ENCODE measurements at regions not wholly inside any gene's neighbourhood (a gene's known extent, or its start where the extent isn't known, plus 50 kb on each side); places are given as distances from the start of the nearest gene placed in this dataset.

DNA sequence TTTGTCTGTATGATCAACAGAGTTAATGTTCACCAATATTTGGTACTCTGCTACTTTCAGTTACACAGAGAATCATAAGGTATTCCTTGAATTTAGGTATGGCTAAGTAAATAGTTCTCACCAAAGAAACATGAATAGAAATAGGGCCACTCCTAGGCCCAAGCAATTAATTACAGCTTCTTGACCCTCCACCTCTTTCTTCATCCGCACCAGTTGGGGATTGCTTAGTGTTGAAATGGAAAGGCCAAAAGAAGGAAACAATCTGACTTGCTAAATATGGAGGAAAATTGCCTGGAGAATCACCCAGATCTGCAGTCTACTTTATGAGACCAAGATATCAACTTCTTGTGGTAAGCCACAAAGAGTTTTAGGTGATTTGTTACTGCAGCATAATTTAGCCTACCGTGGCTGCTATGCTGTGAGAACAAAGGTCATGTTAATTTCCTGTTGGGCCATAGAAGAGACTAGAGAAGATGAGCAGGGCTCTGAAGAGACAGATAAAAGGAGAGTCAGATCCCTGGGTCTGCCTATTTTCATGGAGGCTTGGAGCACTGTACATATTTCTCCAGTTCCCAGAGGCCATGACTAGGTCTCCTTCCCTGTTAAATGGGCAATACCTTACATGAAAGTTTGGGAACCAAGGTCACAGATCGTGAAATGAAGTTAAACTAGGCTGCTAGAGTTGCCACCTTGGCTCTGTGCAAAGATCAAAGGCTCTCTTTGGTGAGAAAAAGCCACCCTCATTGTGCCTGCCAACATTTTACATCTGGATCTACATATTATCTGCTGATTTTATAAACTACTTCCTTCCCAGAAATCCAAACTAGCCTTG lies 93.3 kb upstream of the GDF10 start:
- no peak for TF ChIP-seq CTCF (IDR thresholded peaks at IDR 0.05; ENCODE audit: low read depth, low read length)

GRCh38 chr10:47207281-47207615 lies 92.7 kb upstream of the GDF10 start:
- no peak overlapping the region for H3K4me3 ChIP-seq (ENCODE audit: low read depth, low read length)
- TF ChIP-seq CTCF (IDR thresholded peaks at IDR 0.05; ENCODE audit: low read depth, low read length) = no peak

More for the DNA sequence above, 93.3 kb upstream of the GDF10 start:
- H3K4me3 ChIP-seq (ENCODE audit: low read depth, low read length) = no peak overlapping the region

DNA sequence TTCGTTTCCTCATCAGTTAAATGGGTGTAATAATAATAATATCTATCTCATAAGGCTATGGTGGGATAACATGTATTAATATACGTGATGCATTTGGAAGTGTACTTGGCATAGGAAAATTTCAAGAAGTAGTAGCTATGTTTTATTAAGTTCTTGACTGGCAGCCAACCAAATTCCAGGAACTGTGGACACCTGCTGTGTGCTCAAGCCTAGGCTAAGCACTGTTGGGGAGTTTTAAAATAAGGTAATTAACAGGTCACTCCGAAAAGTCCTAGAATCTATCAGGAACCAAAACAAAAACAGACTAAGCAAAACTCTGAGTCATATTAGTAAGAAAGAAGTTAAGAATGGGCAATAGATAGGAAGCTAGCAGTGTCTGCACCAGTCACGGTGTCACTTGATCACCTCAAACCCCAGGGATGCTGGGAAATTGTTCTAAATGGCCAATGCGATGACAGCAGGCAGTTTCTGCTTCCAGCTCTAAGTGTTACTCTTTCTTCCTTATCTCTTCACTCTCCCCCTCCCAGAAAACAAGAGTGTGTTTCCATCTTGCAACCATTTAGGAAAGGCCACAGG lies 92.0 kb upstream of the GDF10 start:
- TF ChIP-seq CTCF (IDR thresholded peaks at IDR 0.05; ENCODE audit: low read depth, low read length) = no peak
- no peak overlapping the region for H3K4me3 ChIP-seq (ENCODE audit: low read depth, low read length)

DNA sequence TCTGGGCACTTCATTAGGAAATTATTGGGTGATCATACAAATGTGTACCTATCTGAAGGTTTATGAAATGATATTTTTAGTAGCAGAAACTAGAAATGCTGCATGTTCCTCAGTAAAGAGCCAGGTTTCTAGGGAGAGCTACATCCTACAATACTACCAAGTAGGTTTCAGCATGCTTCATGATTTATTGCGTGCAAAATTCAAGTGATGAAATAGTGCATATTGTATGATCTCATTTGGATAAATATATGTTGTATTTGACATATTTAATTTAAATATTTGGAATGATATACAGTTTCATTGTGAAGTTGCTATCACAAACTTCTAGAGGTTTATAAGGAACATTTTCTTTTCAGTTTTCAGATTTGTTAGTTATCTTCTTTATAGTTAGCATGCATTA lies 90.5 kb upstream of the GDF10 start:
- TF ChIP-seq CTCF (IDR thresholded peaks at IDR 0.05; ENCODE audit: low read depth, low read length) = no peak
- H3K4me3 ChIP-seq (ENCODE audit: low read depth, low read length) = no peak overlapping the region

DNA sequence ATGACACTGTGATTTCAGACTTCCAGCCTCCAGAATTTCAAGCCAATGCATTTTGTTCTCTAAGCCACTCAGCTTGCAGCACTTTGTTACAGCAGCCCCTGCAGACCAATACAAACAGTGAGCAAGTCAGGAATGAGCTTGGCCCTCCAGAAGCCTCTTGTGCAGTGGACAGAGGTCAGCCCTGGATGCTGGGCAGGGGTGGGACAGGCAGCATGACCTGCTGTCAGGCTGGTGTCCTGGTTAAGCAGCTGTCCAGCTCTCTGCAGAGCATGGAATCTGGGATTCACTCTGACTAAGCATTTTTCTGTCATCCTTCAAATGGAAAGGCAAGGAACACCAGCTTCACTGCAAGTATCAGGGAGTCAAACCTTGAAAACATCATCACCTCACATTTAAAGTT lies 85.5 kb upstream of the GDF10 start:
- no peak for TF ChIP-seq CTCF (IDR thresholded peaks at IDR 0.05; ENCODE audit: low read depth, low read length)
- H3K4me3 ChIP-seq (ENCODE audit: low read depth, low read length) = no peak overlapping the region

- no peak for TF ChIP-seq CTCF (IDR thresholded peaks at IDR 0.05; ENCODE audit: low read depth, low read length)
- no peak overlapping the region for H3K4me3 ChIP-seq (ENCODE audit: low read depth, low read length)
These were observed 82.9 kb upstream of the GDF10 start for GRCh38 chr10:47217113-47217512.

GRCh38 chr10:47218803-47219202 lies 81.2 kb upstream of the GDF10 start:
- TF ChIP-seq CTCF (IDR thresholded peaks at IDR 0.05; ENCODE audit: low read depth, low read length) = no peak
- H3K4me3 ChIP-seq (ENCODE audit: low read depth, low read length) = no peak overlapping the region

Measured in WI38 (cell line).